ENCODE measurements at regions not wholly inside any gene's neighbourhood (a gene's known extent, or its start where the extent isn't known, plus 50 kb on each side); places are given as distances from the start of the nearest gene placed in this dataset.

DNA sequence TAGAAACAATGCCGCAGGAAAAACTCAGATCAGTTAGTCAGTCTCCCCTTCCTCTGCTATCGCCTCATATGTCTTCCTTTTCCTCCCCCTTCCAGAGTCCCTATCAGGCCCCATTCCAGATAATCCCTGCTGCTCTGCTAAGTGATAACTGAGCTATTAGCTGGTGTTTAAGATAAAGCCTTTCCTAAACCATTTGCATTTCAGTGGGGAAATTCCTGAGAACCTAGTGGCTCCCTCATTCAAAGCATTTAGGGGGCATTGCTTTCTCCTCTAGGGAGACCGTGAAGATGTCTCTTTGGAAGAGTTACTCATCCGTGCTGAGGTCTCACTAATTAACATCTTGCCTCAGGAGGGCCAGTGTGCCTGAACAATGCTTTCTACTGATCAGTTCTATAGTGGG is 401.6 kb downstream of the NPIPA7 start:
- DNase-seq (ENCODE audit: low read depth) = no peak
- no peak overlapping the region for H3K4me3 ChIP-seq (ENCODE audit: low read depth, low read length)
- TF ChIP-seq, protein P1, sequence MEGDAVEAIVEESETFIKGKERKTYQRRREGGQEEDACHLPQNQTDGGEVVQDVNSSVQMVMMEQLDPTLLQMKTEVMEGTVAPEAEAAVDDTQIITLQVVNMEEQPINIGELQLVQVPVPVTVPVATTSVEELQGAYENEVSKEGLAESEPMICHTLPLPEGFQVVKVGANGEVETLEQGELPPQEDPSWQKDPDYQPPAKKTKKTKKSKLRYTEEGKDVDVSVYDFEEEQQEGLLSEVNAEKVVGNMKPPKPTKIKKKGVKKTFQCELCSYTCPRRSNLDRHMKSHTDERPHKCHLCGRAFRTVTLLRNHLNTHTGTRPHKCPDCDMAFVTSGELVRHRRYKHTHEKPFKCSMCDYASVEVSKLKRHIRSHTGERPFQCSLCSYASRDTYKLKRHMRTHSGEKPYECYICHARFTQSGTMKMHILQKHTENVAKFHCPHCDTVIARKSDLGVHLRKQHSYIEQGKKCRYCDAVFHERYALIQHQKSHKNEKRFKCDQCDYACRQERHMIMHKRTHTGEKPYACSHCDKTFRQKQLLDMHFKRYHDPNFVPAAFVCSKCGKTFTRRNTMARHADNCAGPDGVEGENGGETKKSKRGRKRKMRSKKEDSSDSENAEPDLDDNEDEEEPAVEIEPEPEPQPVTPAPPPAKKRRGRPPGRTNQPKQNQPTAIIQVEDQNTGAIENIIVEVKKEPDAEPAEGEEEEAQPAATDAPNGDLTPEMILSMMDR (conservative IDR thresholded peaks at IDR 0.05; ENCODE audit: low read depth, low read length) = no peak

DNA sequence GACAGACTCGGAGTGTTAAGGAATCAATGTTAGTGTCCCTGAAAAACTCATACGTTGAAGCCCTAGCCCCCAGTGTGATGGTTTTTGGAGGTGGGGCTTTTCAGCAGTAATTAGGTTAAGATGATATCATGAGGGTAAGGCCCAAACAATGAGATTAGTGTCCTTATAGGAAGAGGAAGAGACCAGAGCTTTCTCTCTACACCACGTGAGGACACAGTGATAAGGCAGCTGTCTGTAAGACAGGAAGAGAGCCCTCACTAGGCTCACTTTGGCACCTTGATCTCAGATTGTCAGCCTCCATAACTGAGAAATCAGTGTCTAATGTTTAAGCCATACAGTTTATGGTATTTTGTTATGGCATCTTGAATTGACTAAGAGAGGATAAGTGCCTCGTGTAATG is 403.2 kb downstream of the NPIPA7 start:
- DNase-seq (ENCODE audit: low read depth) = no peak
- TF ChIP-seq, protein P1 (conservative IDR thresholded peaks at IDR 0.05; ENCODE audit: low read depth, low read length) = no peak
- no peak overlapping the region for H3K4me3 ChIP-seq (ENCODE audit: low read depth, low read length)

DNA sequence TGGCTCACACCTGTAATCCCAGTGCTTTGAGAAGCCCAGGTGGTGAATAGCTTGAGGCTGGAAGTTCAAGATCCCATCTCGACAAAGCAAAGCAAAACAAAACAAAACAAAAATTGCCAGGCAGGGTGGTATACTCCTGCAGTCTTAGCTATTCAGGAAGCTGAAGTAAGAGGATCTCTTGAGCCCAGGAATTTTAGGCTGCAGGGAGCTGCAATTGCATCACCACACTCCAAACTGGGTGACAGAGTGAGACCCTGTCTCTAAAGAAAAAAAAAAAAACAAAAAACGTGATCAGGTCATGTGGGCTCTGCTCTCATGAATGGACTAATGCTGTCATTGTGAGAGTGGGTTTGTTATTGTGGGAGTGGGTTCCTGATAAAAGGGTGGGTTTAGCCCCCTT is 409.1 kb downstream of the NPIPA7 start:
- no peak for DNase-seq (ENCODE audit: low read depth)
- no peak overlapping the region for H3K4me3 ChIP-seq (ENCODE audit: low read depth, low read length)
- TF ChIP-seq, protein P1 (conservative IDR thresholded peaks at IDR 0.05; ENCODE audit: low read depth, low read length) = no peak

DNA sequence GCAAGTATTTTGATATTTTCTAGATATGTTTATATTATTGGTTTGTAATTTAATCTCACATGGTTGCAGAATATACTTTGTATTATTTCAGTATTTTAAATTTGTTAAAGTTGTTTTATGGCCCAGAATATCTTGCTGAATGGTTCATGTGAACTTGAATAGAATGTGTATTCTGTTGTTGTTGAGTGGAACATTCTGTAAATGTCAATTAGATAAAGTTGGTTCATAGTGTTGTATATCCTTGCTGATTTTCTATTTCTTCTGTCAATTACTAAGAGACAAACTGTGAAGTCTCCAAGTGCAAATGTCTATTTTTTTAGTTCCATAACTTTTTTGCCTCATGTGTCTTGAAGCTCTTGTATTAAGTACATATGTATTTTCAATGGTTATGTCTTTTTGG is 411.7 kb downstream of the NPIPA7 start:
- no peak overlapping the region for H3K4me3 ChIP-seq (ENCODE audit: low read depth, low read length)
- TF ChIP-seq, protein P1 (conservative IDR thresholded peaks at IDR 0.05; ENCODE audit: low read depth, low read length) = no peak
- no peak for DNase-seq (ENCODE audit: low read depth)

DNA sequence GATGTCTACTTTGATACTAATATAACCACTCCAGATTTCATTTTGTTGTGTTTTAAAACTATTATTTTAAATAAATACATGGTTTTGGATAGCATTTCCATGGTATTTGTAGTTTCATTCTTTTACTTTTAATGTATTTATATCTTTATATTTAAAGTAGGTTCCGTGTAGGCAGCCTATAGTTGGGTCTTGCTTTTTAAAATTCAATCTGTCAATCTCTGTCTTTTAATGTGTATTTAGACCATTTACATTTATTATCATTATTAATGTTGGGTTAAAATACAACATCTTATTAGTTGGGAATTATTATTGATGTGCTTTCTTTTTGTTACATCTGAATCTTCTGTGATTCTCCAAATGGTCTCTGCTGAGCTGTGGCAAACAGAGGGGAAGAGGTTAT is 412.1 kb downstream of the NPIPA7 start:
- DNase-seq (ENCODE audit: low read depth) = no peak
- TF ChIP-seq, protein P1 (conservative IDR thresholded peaks at IDR 0.05; ENCODE audit: low read depth, low read length) = no peak

DNA sequence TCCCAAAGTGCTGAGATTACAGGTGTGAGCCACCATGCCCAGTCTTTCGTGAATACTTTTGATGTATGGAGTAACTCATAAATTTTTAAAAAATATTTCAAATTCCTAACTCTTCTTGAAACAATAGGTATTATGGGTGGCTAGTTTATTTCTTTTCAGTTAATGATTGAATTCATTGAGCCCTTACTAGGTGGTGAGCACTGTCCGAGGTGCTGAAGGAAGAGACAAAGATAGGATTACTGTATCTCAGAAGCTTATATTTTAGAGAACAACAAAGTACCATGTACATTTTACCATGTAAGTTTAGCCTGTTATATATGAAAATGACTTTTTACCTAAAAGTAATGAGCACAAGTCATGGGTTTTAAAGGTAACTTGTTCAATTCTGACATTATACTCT is 418.3 kb downstream of the NPIPA7 start:
- no peak for DNase-seq (ENCODE audit: low read depth)
- TF ChIP-seq, protein P1 (conservative IDR thresholded peaks at IDR 0.05; ENCODE audit: low read depth, low read length) = no peak
- H3K4me3 ChIP-seq (ENCODE audit: low read depth, low read length) = no peak overlapping the region

More for the DNA sequence above, 412.1 kb downstream of the NPIPA7 start:
- no peak overlapping the region for H3K4me3 ChIP-seq (ENCODE audit: low read depth, low read length)

DNA sequence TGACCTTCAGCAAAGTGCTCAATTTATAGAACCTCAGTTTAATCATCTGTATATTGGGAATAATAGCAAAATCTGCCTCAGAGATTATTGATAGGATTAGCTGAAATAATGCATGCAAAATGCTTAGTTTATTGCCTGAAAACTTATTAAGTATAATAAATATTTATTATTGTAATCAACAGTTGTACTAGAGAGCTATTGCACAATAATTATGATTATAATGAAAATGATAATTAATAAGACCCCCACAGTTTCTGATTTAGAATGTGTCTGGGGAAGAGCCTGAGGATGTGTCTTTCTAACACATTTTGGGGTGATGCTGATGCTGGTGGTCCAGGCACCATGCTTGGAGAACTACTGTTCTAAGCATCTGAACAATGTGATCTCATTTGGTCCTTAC is 419.6 kb downstream of the NPIPA7 start:
- no peak for DNase-seq (ENCODE audit: low read depth)
- TF ChIP-seq, protein P1 (conservative IDR thresholded peaks at IDR 0.05; ENCODE audit: low read depth, low read length) = no peak
- H3K4me3 ChIP-seq (ENCODE audit: low read depth, low read length) = no peak overlapping the region

All from choroid plexus epithelial cell (primary cell).